GM19238 (cell line): ENCODE measurements at regions not wholly inside any gene's neighbourhood (a gene's known extent, or its start where the extent isn't known, plus 50 kb on each side); places are given as distances from the start of the nearest gene placed in this dataset.
A peak's percentile ranks its signal among the peaks of the same experiment; 100 is the strongest.
"Not testable (repeated sequence)": the region's sequence is repeated elsewhere in the genome, so short reads cannot be mapped to it uniquely, and the experiment has no call there.

Source experiments
- DNase-seq: peaks from one replicate; pipeline ENCODE4 v3.0.0; 2011; ENCODE audit warnings: low spot score; ENCODE audit not compliant: insufficient read length

DNA sequence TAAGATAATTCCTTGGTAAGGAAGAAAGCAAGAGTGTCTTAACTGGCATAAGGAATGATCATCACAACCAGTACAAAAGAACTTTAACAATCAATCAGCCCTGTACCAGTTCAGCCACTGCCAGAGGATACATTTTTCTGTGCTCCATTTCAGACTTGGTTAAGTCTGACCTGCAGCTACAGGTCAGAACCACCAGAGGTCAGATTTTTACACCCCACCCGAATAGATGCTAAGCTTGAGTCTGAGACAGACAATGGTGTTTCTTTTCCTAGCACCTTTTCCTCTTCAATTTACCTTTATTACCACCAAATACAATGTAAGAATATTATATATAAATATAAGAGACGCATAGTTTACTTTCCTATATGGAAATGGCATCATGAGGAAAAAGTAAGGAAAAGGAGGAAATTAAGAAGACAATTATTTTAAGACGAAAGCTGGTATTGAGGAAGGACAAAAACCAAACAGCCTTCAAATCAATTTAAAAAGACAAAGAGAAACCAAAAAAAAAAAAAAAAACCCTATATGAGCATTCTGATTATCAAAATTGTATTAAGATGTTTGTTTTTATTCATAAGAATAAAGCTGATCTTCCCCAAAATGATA is 215.3 kb upstream of the TTC29 start:
- DNase-seq: peak; percentile 23

- no peak for DNase-seq
Observed at GRCh38 chr4:147163311-147163710, 217.6 kb upstream of the TTC29 start.

- not testable (repeated sequence) for DNase-seq
Observed at GRCh38 chr4:147168200-147168599, 222.5 kb upstream of the TTC29 start.

GRCh38 chr4:147173322-147173721 is 227.7 kb upstream of the TTC29 start:
- DNase-seq: no peak

- DNase-seq: no peak
Observed at GRCh38 chr4:147173797-147174432, 228.3 kb upstream of the TTC29 start.

DNA sequence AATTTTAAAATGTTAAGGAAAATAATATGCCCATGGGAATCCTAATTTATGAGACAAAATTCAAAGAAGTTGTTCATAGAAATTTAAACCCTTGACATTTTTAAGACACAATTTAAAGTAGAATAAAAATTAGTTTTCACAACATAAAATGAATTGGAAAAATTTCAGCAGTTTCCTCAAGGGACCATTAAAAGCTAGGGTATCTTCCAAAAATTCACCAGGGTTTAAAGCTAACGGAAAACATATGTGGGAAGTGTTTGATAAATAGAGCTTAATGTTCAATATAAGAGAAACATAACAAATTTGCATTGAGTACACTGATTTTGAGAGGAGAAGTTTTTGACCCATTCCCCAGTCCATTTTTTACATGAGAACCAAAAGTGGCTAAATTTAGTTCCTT is 228.9 kb upstream of the TTC29 start:
- no peak for DNase-seq

DNA sequence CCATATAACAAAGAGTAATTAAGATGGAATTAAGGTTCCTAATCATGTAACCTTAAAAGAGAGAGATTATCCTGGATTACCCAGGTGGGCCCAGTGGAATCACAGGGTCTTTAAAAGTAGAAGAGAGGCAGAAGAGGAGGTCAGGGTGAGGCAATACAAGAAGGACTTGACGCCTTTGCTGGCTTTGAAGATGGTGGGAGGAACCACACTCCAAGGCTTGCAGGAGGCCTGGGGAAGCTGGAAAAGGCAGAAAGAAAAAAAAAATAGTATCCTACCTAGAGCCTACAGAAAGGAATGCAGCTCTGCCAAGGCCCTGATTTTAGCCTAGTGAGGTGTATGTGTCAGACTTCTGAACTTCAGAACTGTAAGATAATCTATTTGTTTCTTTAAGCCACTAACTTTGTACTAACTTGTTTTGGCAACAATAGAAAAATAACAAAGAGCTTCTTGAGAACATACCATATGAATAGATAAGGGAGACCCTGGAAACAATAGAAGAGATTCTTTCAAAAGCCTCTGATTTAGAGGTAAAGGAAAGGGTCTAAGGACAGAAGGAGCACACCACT is 229.9 kb upstream of the TTC29 start:
- DNase-seq: no peak

GRCh38 chr4:147182041-147182440 is 236.4 kb upstream of the TTC29 start:
- DNase-seq: no peak

DNA sequence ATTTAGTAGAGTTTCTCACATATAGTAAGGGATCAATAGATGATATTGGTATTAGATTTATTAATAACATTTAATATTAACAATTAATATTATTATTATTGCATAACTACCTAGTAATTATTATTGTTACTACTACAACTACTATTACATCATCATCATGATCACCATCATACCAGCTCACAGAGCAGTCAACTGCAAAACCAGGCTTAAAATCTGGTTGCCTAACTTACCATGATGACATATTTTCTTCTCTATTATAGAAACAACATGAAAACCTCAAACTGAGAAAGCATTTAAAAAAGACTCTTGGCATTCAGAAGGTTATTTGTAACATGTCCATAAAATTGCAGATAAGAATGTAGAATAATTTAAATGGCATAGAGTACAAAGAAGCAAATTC is 247.0 kb upstream of the TTC29 start:
- no peak for DNase-seq

DNA sequence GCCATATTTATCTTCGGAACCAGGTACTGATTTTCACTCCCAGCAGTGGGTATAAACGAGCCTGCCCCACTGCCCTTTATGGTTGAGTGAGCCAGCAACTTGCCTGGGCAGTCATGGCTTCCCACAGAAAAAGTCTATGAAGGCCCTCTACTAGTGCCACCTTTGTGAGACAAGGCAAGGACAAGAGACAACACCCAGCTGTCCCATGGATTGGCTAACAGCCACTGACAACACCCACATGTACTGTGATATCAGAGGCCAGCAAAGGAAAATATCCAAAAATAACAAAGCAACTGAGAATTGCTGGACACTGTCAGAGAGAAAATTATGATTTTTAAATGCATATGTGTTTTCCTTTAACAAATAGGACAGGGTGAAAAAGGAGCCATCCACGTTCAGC is 248.4 kb upstream of the TTC29 start:
- no peak for DNase-seq

- DNase-seq: no peak
Observed at GRCh38 chr4:147194604-147195003, 248.9 kb upstream of the TTC29 start.

- DNase-seq: no peak
Observed at GRCh38 chr4:147195386-147195785, 249.7 kb upstream of the TTC29 start.

GRCh38 chr4:147198411-147199051 is 252.9 kb upstream of the TTC29 start:
- no peak for DNase-seq

DNA sequence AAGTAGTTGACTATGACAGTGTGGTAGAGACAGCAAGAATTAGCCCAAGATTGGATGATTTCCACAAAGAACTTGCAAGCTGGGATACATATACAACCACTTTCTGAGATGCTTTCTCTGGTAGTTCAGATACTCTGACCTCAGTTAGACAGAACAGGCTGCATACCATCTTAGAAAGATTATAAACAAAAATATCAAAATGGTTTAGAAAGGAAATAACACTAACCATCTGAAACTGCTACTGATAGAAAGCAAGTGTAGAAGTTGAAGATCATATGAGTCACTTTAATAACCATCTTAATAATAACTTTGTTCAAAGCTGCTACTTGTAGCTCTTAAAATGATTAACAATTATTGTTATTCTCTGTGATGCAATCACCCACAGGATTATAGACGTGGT is 255.4 kb upstream of the TTC29 start:
- no peak for DNase-seq

DNA sequence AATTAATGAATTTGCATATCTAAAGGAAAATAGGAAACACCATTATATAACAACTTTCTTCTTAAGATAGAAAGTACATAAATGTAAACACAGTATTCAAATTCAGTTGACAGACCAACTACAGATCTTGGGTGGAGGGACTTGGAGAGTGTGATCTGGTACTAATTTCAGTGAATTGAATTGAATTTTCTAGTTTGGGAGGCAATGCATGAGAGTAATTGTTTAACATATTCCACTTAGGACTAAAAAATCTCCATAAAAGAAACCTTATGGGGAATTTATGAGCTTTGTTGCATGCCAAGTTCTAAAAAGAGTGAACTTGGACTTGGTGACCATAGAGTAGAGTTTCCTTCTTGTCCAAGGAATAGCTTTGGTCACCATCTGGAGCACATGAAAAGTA is 261.1 kb upstream of the TTC29 start:
- DNase-seq: no peak

GRCh38 chr4:147207911-147208310 is 262.2 kb upstream of the TTC29 start:
- DNase-seq: no peak

DNA sequence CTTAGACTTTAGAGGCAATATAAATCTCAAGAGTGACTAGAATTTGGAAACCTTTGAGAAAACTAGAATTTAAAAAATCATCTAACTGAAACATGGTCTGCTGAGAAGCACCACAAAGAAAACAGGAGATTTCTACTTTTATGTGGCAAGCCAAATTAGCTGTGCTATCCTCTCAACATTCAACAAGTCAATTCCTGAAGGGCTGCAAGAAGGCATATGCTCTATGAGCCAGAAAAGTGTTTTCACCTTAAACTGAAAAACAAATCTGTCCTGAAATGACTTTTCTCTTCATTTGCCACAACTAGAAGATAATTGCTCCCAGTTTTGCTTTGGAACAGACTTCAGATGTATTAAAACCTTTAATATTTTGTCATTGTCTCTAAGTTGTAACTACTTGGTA is 263.2 kb upstream of the EDNRA start:
- DNase-seq: no peak

DNA sequence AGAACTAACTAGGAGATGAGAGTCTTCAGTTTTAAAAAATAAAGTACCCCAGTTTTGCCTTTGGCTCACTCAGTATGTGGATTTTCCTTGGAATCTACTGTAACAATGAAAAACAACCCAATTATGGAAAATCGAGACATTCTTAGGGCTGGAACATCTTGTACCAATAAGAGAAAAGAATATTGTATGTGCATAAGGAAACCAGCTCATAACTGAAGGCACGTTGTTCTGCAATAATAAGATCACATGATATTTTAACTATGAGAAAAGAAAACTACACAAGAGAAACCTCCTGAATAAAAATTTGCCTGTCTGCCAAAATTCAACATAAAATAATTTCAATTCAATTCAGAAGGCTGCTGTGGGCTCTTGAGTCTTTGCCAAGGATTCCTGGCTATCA is 261.8 kb upstream of the EDNRA start:
- no peak for DNase-seq

DNA sequence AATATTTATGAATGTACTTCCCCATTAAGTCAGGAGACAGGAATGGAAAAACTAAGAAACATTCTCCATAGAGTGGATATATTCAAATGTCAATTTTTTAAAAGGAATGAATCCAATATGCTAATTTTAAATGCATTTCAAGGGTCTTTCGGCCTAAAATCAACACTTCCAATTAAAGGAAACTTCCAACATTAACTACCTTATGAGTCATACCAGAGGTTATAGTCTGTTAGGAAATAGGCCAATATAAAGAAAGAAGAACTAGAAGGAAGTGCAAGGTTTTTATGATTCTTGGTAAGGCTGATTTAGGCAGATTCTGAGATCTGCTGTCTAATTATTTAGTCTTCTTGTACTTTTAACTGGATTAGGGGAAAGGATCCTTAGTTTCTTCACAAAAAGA is 260.1 kb upstream of the EDNRA start:
- no peak for DNase-seq

DNA sequence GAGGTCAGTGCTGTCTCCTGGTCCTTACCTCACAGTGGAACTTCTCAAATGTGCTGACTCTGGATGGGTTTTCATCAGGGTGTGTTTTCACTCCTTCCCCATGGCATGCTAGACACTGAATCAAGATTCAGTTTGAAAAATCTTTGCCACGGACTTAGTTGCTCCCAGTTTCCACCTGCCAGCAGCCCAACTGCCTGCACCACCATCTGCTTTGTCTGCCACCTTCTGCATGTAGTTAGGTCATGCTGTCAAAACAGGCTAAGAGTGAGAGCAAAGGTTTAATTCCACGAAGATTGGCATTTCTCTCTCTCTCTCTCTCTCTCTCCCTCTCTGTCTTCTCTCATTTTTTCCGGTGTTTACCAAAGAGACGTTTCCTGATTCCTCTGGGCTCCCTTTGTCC is 258.0 kb upstream of the EDNRA start:
- DNase-seq: no peak

GRCh38 chr4:147223576-147223975 is 257.3 kb upstream of the EDNRA start:
- DNase-seq: no peak

- no peak for DNase-seq
Observed at GRCh38 chr4:147236806-147237205, 244.1 kb upstream of the EDNRA start.

- DNase-seq: no peak
Observed at GRCh38 chr4:147244786-147245185, 236.1 kb upstream of the EDNRA start.
